H9 (cell line): ENCODE measurements at regions not wholly inside any gene's neighbourhood (a gene's known extent, or its start where the extent isn't known, plus 50 kb on each side); places are given as distances from the start of the nearest gene placed in this dataset.

ENCODE experiments used
- DNase-seq: peaks from one replicate; pipeline ENCODE4 v3.0.0-alpha.2; 2017
- H2AFZ ChIP-seq: one replicate; pipeline ENCODE4 v1.6.1; 2013; ENCODE audit warnings: mild to moderate bottlenecking, low read length, control low read depth, moderate library complexity
- H2AK5ac ChIP-seq: 2 replicates; pipeline ENCODE4 v1.6.1; 2013; ENCODE audit warnings: low read length, control low read depth, mixed read lengths; ENCODE audit not compliant: insufficient read length
- H2BK120ac ChIP-seq: one replicate; pipeline ENCODE4 v1.6.1; 2013; ENCODE audit warnings: low read depth, mild to moderate bottlenecking, low read length, control low read depth, inconsistent platforms; ENCODE audit not compliant: poor library complexity, severe bottlenecking
- H2BK12ac ChIP-seq: 2 replicates; pipeline ENCODE4 v1.6.1; 2013; ENCODE audit warnings: low read length, control low read depth, mixed read lengths, low read depth; ENCODE audit not compliant: insufficient read length
- H2BK15ac ChIP-seq: 2 replicates; pipeline ENCODE4 v1.6.1; 2013; ENCODE audit warnings: low read depth, low read length, control low read depth
- H2BK20ac ChIP-seq: one replicate; pipeline ENCODE4 v1.6.1; 2013; ENCODE audit warnings: low read depth, mild to moderate bottlenecking, low read length, control low read depth, inconsistent platforms; ENCODE audit not compliant: poor library complexity, severe bottlenecking
- H2BK5ac ChIP-seq: 2 replicates; pipeline ENCODE4 v1.6.1; 2013; ENCODE audit warnings: low read length, control low read depth, mixed read lengths; ENCODE audit not compliant: insufficient read length
- H3K14ac ChIP-seq: 2 replicates; pipeline ENCODE4 v1.6.1; 2013; ENCODE audit warnings: low read length, control low read depth; ENCODE audit not compliant: insufficient read depth
- H3K18ac ChIP-seq: 2 replicates; pipeline ENCODE4 v1.6.1; 2013; ENCODE audit warnings: low read depth, mild to moderate bottlenecking, mixed read lengths, low read length, control low read depth; ENCODE audit not compliant: insufficient read length
- H3K23ac ChIP-seq: 2 replicates; pipeline ENCODE4 v1.6.1; 2013; ENCODE audit warnings: low read length, control low read depth, mixed read lengths, low read depth; ENCODE audit not compliant: insufficient read length
- H3K23me2 ChIP-seq: 2 replicates; pipeline ENCODE4 v1.6.1; 2013; ENCODE audit warnings: low read depth, mild to moderate bottlenecking, mixed read lengths, low read length, control low read depth; ENCODE audit not compliant: insufficient read length, poor library complexity, severe bottlenecking
- H3K27ac ChIP-seq: 2 replicates; pipeline ENCODE4 v1.5.1; 2013; ENCODE audit warnings: low read length, control low read depth, mixed read lengths, low read depth; ENCODE audit not compliant: insufficient read length
- H3K27me3 ChIP-seq: 2 replicates; pipeline ENCODE4 v1.6.1; 2013; ENCODE audit warnings: low read length, control low read depth, inconsistent platforms; ENCODE audit not compliant: insufficient read depth
- H3K4ac ChIP-seq: 2 replicates; pipeline ENCODE4 v1.6.1; 2013; ENCODE audit warnings: low read depth, mild to moderate bottlenecking, control low read depth, inconsistent platforms, low read length, moderate library complexity
- H3K4me1 ChIP-seq: 2 replicates; pipeline ENCODE4 v1.6.1; 2013; ENCODE audit warnings: low read length, control low read depth, inconsistent platforms; ENCODE audit not compliant: insufficient read depth
- H3K4me2 ChIP-seq: 2 replicates; pipeline ENCODE4 v1.6.1; 2013; ENCODE audit warnings: low read length, control low read depth, mixed read lengths; ENCODE audit not compliant: insufficient read length, insufficient read depth
- H3K56ac ChIP-seq: 2 replicates; pipeline ENCODE4 v1.6.1; 2013; ENCODE audit warnings: low read depth, mild to moderate bottlenecking, mixed read lengths, low read length, control low read depth; ENCODE audit not compliant: insufficient read length
- H3K79me1 ChIP-seq: 2 replicates; pipeline ENCODE4 v1.6.1; 2013; ENCODE audit warnings: low read depth, mild to moderate bottlenecking, moderate library complexity, low read length, control low read depth, inconsistent platforms; ENCODE audit not compliant: insufficient read depth, poor library complexity, severe bottlenecking
- H3K79me2 ChIP-seq: 2 replicates; pipeline ENCODE4 v1.6.1; 2013; ENCODE audit warnings: low read length, control low read depth, inconsistent platforms; ENCODE audit not compliant: insufficient read depth
- H3K9ac ChIP-seq: 2 replicates; pipeline ENCODE4 v1.6.1; 2013; ENCODE audit warnings: low read length, control low read depth, mixed read lengths; ENCODE audit not compliant: insufficient read length; ENCODE audit errors: extremely low read depth
- H3K9me3 ChIP-seq: one replicate; pipeline ENCODE4 v1.6.1; 2013; ENCODE audit warnings: low read depth, low read length, inconsistent platforms; ENCODE audit not compliant: control insufficient read depth
- H3T11ph ChIP-seq: one replicate; pipeline ENCODE4 v1.6.1; 2013; ENCODE audit warnings: mild to moderate bottlenecking, low read length, control low read depth, inconsistent platforms
- H4K20me1 ChIP-seq: one replicate; pipeline ENCODE4 v1.6.1; 2013; ENCODE audit not compliant: control insufficient read depth, insufficient read length, insufficient read depth
- H4K5ac ChIP-seq: 2 replicates; pipeline ENCODE4 v1.6.1; 2013; ENCODE audit warnings: low read depth, mild to moderate bottlenecking, mixed read lengths, low read length, control low read depth; ENCODE audit not compliant: insufficient read length
- H4K8ac ChIP-seq: replicated peaks from 2 replicates; pipeline ENCODE4 v1.6.1; 2013; ENCODE audit warnings: low read length, control low read depth, mixed read lengths, low read depth; ENCODE audit not compliant: insufficient read length
- H4K91ac ChIP-seq: 2 replicates; pipeline ENCODE4 v1.6.1; 2013; ENCODE audit warnings: low read depth, mild to moderate bottlenecking, moderate library complexity, mixed read lengths, low read length, control low read depth; ENCODE audit not compliant: insufficient read length
- H3K27ac Mint-ChIP-seq, 3 experiments: 2 replicates in 2 of 3; 3 replicates in 1 of 3; pipeline ENCODE4 v1.8.0; 2020 to 2021; ENCODE audit warnings: mixed read lengths in 3 of 3, mild to moderate bottlenecking in 1 of 3, moderate library complexity in 1 of 3
- H3K27me3 Mint-ChIP-seq: 2 replicates; pipeline ENCODE4 v1.8.0; 2021; ENCODE audit warnings: low read depth, mild to moderate bottlenecking, moderate library complexity, mixed read lengths
- H3K36me3 Mint-ChIP-seq, 3 experiments: 2 replicates in 2 of 3; 3 replicates in 1 of 3; pipeline ENCODE4 v1.8.0; 2020 to 2021; ENCODE audit warnings: low read depth in 3 of 3, mixed read lengths in 3 of 3; ENCODE audit not compliant: insufficient read depth in 1 of 3
- H3K4me1 Mint-ChIP-seq, 2 experiments: 2 replicates each; pipeline ENCODE4 v1.8.0; 2020; ENCODE audit warnings: mixed read lengths in 2 of 2
- H3K4me3 Mint-ChIP-seq, 2 experiments: 2 replicates in 1 of 2; 3 replicates in 1 of 2; pipeline ENCODE4 v1.8.0; 2020 to 2021; ENCODE audit warnings: mild to moderate bottlenecking in 2 of 2, mixed read lengths in 2 of 2, moderate library complexity in 1 of 2
- H3K9me3 Mint-ChIP-seq, 2 experiments: 2 replicates in 1 of 2; 3 replicates in 1 of 2; pipeline ENCODE4 v1.8.0; 2020; ENCODE audit warnings: mild to moderate bottlenecking in 2 of 2, mixed read lengths in 2 of 2, moderate library complexity in 1 of 2
- CTCF ChIP-seq: fragments of 200-600 bp; sonication (generic); conservative IDR thresholded peaks from 3 replicates; pipeline ENCODE4 v1.8.0; 2021; ENCODE audit warnings: antibody characterized with exemption, mild to moderate bottlenecking
- WGBS: extraction: QIAGEN DNeasy Blood & Tissue Kit; methylation state at CpG from one replicate; pipeline ENCODE4 v1.1.7; 2013; ENCODE audit warnings: missing lambda C conversion rate, low lambda C conversion rate, mixed read lengths; ENCODE audit not compliant: insufficient read length; ENCODE audit errors: extremely low coverage; 5-methylcytosine and 5-hydroxymethylcytosine counted together

- no peaks in the 10 kb centered on the region for H3K79me1 ChIP-seq
- no peaks in the 10 kb centered on the region for H3K23me2 ChIP-seq
- no peak overlapping the region for H3K18ac ChIP-seq
- H3K56ac ChIP-seq = no peak overlapping the region
- H4K5ac ChIP-seq = no peak overlapping the region
- H2BK12ac ChIP-seq = no peak overlapping the region
- H3K23ac ChIP-seq = no peak overlapping the region
- no peak overlapping the region for H2AK5ac ChIP-seq
- no peak overlapping the region for H3K4me2 ChIP-seq
- H4K20me1 ChIP-seq = no peaks in the 10 kb centered on the region
- no peak overlapping the region for H2BK120ac ChIP-seq
- H3K4me3 Mint-ChIP-seq = no peak overlapping the region
- no peak for DNase-seq
- no peak overlapping the region for H2BK5ac ChIP-seq
- no peak overlapping the region for H4K8ac ChIP-seq
- no peak overlapping the region for H2BK15ac ChIP-seq
- H3K27me3 Mint-ChIP-seq = peaks cover 1% of the 10 kb centered on the region
- H3K79me2 ChIP-seq = no peaks in the 10 kb centered on the region
- no peak overlapping the region for H3K14ac ChIP-seq
- no peak overlapping the region for H3K27ac ChIP-seq
- H3K9me3 ChIP-seq = no peaks in the 10 kb centered on the region
- H3K4ac ChIP-seq = no peak overlapping the region
- H3K27ac Mint-ChIP-seq = no peak overlapping the region
- no CpG with 5 or more reads among the region's 9 CpGs for WGBS
- TF ChIP-seq CTCF = no peak
- no peak overlapping the region for H2AFZ ChIP-seq
- no peaks in the 10 kb centered on the region for H3K4me1 ChIP-seq
- H2BK20ac ChIP-seq = no peak overlapping the region
- H3K27me3 ChIP-seq = no peaks in the 10 kb centered on the region
- peaks cover 5 to 13% of the 10 kb centered on the region in 2 experiments; a peak in 3 of 4 replicates for H3K4me1 Mint-ChIP-seq
- H3K9ac ChIP-seq = no peak overlapping the region
- H3T11ph ChIP-seq = no peak overlapping the region
- H3K36me3 Mint-ChIP-seq = no peaks in the 10 kb centered on the region
- no peaks in the 10 kb centered on the region; a peak in 1 of 5 replicates for H3K9me3 Mint-ChIP-seq
- no peak overlapping the region for H4K91ac ChIP-seq
Measured at GRCh38 chr16:26567356-26567755, 499.4 kb upstream of the C16orf82 start.
